GM12892 (cell line): ENCODE measurements at regions not wholly inside any gene's neighbourhood (a gene's known extent, or its start where the extent isn't known, plus 50 kb on each side); places are given as distances from the start of the nearest gene placed in this dataset.

Experiments
- POLR2A ChIP-seq: IDR thresholded peaks from 2 replicates; pipeline ENCODE4 v1.6.1; 2011; ENCODE audit warnings: low read depth, low read length, control low read depth
- POLR2AphosphoS5 ChIP-seq: IDR thresholded peaks from 2 replicates; pipeline ENCODE4 v1.6.1; 2011; ENCODE audit warnings: low read depth, low read length, control low read depth
- TAF1 ChIP-seq: IDR thresholded peaks from 2 replicates; pipeline ENCODE4 v1.6.1; 2011; ENCODE audit warnings: low read depth, mild to moderate bottlenecking, control low read depth, low read length, borderline replicate concordance

- no peak for TF ChIP-seq POLR2A
- no peak for TF ChIP-seq POLR2AphosphoS5
- TF ChIP-seq TAF1, result no peak
These were observed 171.8 kb upstream of the ANKRD50 start for GRCh38 chr4:124884316-124884715.
